ENCODE measurements at regions not wholly inside any gene's neighbourhood (a gene's known extent, or its start where the extent isn't known, plus 50 kb on each side); places are given as distances from the start of the nearest gene placed in this dataset.

DNA sequence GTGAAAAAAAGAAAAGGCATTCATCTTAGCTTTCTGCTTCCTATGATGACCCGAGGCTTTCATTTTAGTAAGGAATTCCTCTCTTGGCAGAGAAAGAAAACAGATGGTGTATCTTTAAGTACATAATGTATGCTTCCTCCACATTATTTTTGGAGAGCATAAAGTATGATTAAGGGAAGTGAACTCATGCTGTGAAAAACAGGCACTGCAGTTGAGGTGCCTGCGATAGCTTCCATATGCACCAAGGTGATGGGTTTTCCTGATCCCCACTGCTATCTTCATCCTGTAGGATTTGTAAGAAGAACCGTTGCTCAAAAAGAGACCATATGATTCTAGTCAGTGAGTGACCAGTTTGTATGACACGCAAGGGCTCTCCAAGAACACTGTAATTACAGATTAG is 411.5 kb upstream of the MCTP2 start:
- no peak overlapping the region for H4K91ac ChIP-seq (replicated peaks; ENCODE audit: insufficient read length, low read length)
- no peaks in the 10 kb centered on the region for H3K79me2 ChIP-seq (ENCODE audit: control insufficient read depth in 1 of 2, insufficient read depth in 2 of 2, low read length in 2 of 2)
- no peaks in the 10 kb centered on the region for H3K27me3 ChIP-seq (replicated peaks in 1 of 4; ENCODE audit: control insufficient read depth in 3 of 4, extremely low read depth in 1 of 4, insufficient read depth in 3 of 4, low read length in 3 of 4)
- H4K20me1 ChIP-seq (replicated peaks in 1 of 2; ENCODE audit: control insufficient read depth in 1 of 2, insufficient read depth in 2 of 2, low read length in 2 of 2): no peaks in the 10 kb centered on the region
- no peak overlapping the region for H2AK5ac ChIP-seq (ENCODE audit: low read depth, low read length)
- TF ChIP-seq TEAD4 (IDR thresholded peaks at IDR 0.05; ENCODE audit: low read depth, low read length) (no peak), CTCF (IDR thresholded peaks at IDR 0.05; ENCODE audit: control extremely low read depth in 1 of 3, insufficient read depth in 1 of 3, low read depth in 1 of 3, low read length in 3 of 3) (no peak), CREB1 (IDR thresholded peaks at IDR 0.05) (no peak), CTBP2 (IDR thresholded peaks at IDR 0.05; ENCODE audit: borderline replicate concordance, insufficient read depth, insufficient read length, low read length) (no peak), GTF2F1 (IDR thresholded peaks at IDR 0.05; ENCODE audit: borderline replicate concordance, low read depth, low read length) (no peak), CBX5 (IDR thresholded peaks at IDR 0.05; ENCODE audit: low read depth, low read length) (no peak), RAD21 (IDR thresholded peaks at IDR 0.05 in 1 of 2, conservative IDR thresholded peaks at IDR 0.05 in 1 of 2; ENCODE audit: low read depth in 2 of 2, low read length in 2 of 2) (no peak), TAF1 (IDR thresholded peaks at IDR 0.05; ENCODE audit: low read depth, low read length) (no peak), SIN3A (conservative IDR thresholded peaks at IDR 0.05 in 1 of 2, IDR thresholded peaks at IDR 0.05 in 1 of 2; ENCODE audit: low read depth in 1 of 2, low read length in 2 of 2) (no peak), EGR1 (IDR thresholded peaks at IDR 0.05; ENCODE audit: borderline replicate concordance, low read depth, low read length) (no peak)
- TF ChIP-seq, protein P1, sequence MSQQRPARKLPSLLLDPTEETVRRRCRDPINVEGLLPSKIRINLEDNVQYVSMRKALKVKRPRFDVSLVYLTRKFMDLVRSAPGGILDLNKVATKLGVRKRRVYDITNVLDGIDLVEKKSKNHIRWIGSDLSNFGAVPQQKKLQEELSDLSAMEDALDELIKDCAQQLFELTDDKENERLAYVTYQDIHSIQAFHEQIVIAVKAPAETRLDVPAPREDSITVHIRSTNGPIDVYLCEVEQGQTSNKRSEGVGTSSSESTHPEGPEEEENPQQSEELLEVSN (IDR thresholded peaks at IDR 0.05): no peak
- DNase-seq (ENCODE audit: low read depth in 1 of 2, low spot score in 2 of 2) (no peak), FAIRE-seq (no peak)
- H2BK5ac ChIP-seq (ENCODE audit: low read depth, low read length): no peak overlapping the region
- H2BK20ac ChIP-seq (ENCODE audit: low read length): no peak overlapping the region
- no peak overlapping the region for H3K27ac ChIP-seq (ENCODE audit: low read depth, low read length)
- no peak overlapping the region for H2AFZ ChIP-seq (ENCODE audit: low read length)
- no peaks in the 10 kb centered on the region for H3K23me2 ChIP-seq (ENCODE audit: low read depth, low read length)
- no peaks in the 10 kb centered on the region for H3K79me1 ChIP-seq (ENCODE audit: low read depth, low read length)
- H4K8ac ChIP-seq (ENCODE audit: extremely low read depth, insufficient read depth, low read length): no peak overlapping the region
- no peaks in the 10 kb centered on the region; a peak in 1 of 7 replicates for H3K4me1 ChIP-seq (replicated peaks in 1 of 4; ENCODE audit: control insufficient read depth in 3 of 4, insufficient read depth in 4 of 4, low read length in 3 of 4)
- no peaks in the 10 kb centered on the region; a peak in 1 of 4 replicates for H3K9me3 ChIP-seq (ENCODE audit: insufficient read depth in 2 of 2, low read depth in 1 of 2, low read length in 1 of 2)
- H3K4me2 ChIP-seq (ENCODE audit: insufficient read depth in 1 of 2, low read depth in 2 of 2, low read length in 2 of 2): no peak overlapping the region
- 91% methylated on average over 4 of the region's 4 CpGs; no CpG with 5 or more reads in 1 of the 2 experiments for WGBS, 2 experiments (ENCODE audit: extremely low coverage in 1 of 2, insufficient coverage in 1 of 2, insufficient read length in 1 of 2, insufficient replicate concordance in 2 of 2, low coverage in 1 of 2, low lambda C conversion rate in 2 of 2, missing lambda C conversion rate in 1 of 2)
- no peak overlapping the region for H3K14ac ChIP-seq (ENCODE audit: insufficient read length)
- ChIA-PET POLR2A (ENCODE audit: partially characterized antibody) (no interaction called here), CTCF (ENCODE audit: partially characterized antibody) (interaction anchor here (0.7 to 1.6 kb wide), 3 partner anchors 10 to 1616 kb away, joined by 3 to 4 read pairs (median 3); no protein-coding TSS in a partner anchor)
- no peak overlapping the region for H3K9ac ChIP-seq (replicated peaks in 1 of 4; ENCODE audit: extremely low read depth in 1 of 4, low read depth in 3 of 4, low read length in 3 of 4)
- H3K36me3 ChIP-seq (ENCODE audit: control insufficient read depth in 2 of 4, insufficient read depth in 4 of 4, low read length in 3 of 4): no peaks in the 10 kb centered on the region
- no peak overlapping the region for H2BK15ac ChIP-seq (ENCODE audit: low read length)
- no peak overlapping the region for H3K4ac ChIP-seq (replicated peaks; ENCODE audit: insufficient read length, low read depth, low read length)
- no peak overlapping the region for H3K18ac ChIP-seq (ENCODE audit: extremely low read depth, low read length)
- no peak overlapping the region for H3K23ac ChIP-seq (ENCODE audit: insufficient read length)
- no peak overlapping the region for H3K4me3 ChIP-seq (ENCODE audit: extremely low read depth in 1 of 4, insufficient read depth in 2 of 4, low read depth in 3 of 4, low read length in 4 of 4)
- H3K56ac ChIP-seq (replicated peaks; ENCODE audit: insufficient read length, low read depth, low read length): no peak overlapping the region
- no peak overlapping the region for H4K5ac ChIP-seq (ENCODE audit: insufficient read length, low read depth, low read length)
- no peak overlapping the region for H2BK120ac ChIP-seq (replicated peaks; ENCODE audit: low read depth, low read length)
- H2BK12ac ChIP-seq (ENCODE audit: low read depth, low read length): no peak overlapping the region

Data from H1 (cell line).